Keratinocyte (primary cell): ENCODE measurements at regions not wholly inside any gene's neighbourhood (a gene's known extent, or its start where the extent isn't known, plus 50 kb on each side); places are given as distances from the start of the nearest gene placed in this dataset.

ENCODE experiments used
- DNase-seq: peaks from one replicate; pipeline ENCODE4 v3.0.0-alpha.2; 2011; ENCODE audit warnings: low read depth, missing footprints, low spot score
- FAIRE-seq: peaks from 2 replicates; lab custom pipeline; 2011; peaks lifted over from hg19 to GRCh38; lab: Jason Lieb, UNC
- H2AFZ ChIP-seq: 2 replicates; pipeline ENCODE4 v1.6.0; 2012; ENCODE audit warnings: low read length, control low read depth, inconsistent platforms; ENCODE audit not compliant: control insufficient read depth
- H3K27ac ChIP-seq: 2 replicates; pipeline ENCODE4 v1.5.1; 2011; ENCODE audit warnings: low read length; ENCODE audit not compliant: control insufficient read depth, insufficient read depth
- H3K27me3 ChIP-seq: 3 replicates; pipeline ENCODE4 v1.6.0; 2011; ENCODE audit warnings: low read length; ENCODE audit not compliant: control insufficient read depth, insufficient read depth; ENCODE audit errors: extremely low read depth
- H3K36me3 ChIP-seq, 2 experiments: 2 replicates in 1 of 2; 3 replicates in 1 of 2; pipeline ENCODE4 v1.5.1; 2011; ENCODE audit warnings: low read length in 2 of 2, mild to moderate bottlenecking in 1 of 2; ENCODE audit not compliant: control insufficient read depth in 2 of 2, insufficient read depth in 2 of 2; ENCODE audit errors: extremely low read depth in 1 of 2
- H3K4me1 ChIP-seq: 3 replicates; pipeline ENCODE4 v1.5.1; 2011; ENCODE audit warnings: low read length; ENCODE audit not compliant: control insufficient read depth, insufficient read depth; ENCODE audit errors: extremely low read depth
- H3K4me2 ChIP-seq: 3 replicates; pipeline ENCODE4 v1.6.0; 2011; ENCODE audit warnings: low read depth, low read length; ENCODE audit not compliant: control insufficient read depth, insufficient read depth; ENCODE audit errors: extremely low read depth
- H3K4me3 ChIP-seq, 3 experiments: fragments of 200-600 bp in 1 of 3; sonication (generic) in 1 of 3; 2 replicates in 2 of 3; 3 replicates in 1 of 3; pipeline ENCODE4 v1.5.1; 2011 to 2016; ENCODE audit warnings: low read length in 3 of 3, mild to moderate bottlenecking in 3 of 3, control low read depth in 2 of 3, inconsistent platforms in 1 of 3, low read depth in 1 of 3, mixed read lengths in 1 of 3, mixed run types in 1 of 3, moderate library complexity in 1 of 3; ENCODE audit not compliant: control insufficient read depth in 2 of 3, insufficient read depth in 2 of 3; ENCODE audit errors: extremely low read depth in 1 of 3
- H3K79me2 ChIP-seq: 2 replicates; pipeline ENCODE4 v1.6.0; 2012; ENCODE audit warnings: low read length; ENCODE audit not compliant: control insufficient read depth, insufficient read depth
- H3K9ac ChIP-seq: 3 replicates; pipeline ENCODE4 v1.6.0; 2011; ENCODE audit warnings: low read length; ENCODE audit not compliant: control insufficient read depth, insufficient read depth; ENCODE audit errors: extremely low read depth
- H3K9me1 ChIP-seq: 3 replicates; pipeline ENCODE4 v1.6.0; 2011; ENCODE audit warnings: low read length; ENCODE audit not compliant: control insufficient read depth, insufficient read depth; ENCODE audit errors: extremely low read depth
- H3K9me3 ChIP-seq: 2 replicates; pipeline ENCODE4 v1.5.1; 2012; ENCODE audit warnings: low read depth, low read length; ENCODE audit not compliant: control insufficient read depth
- H4K20me1 ChIP-seq: 3 replicates; pipeline ENCODE4 v1.6.0; 2011; ENCODE audit warnings: low read length; ENCODE audit not compliant: control insufficient read depth, insufficient read depth; ENCODE audit errors: extremely low read depth
- CTCF ChIP-seq, 3 experiments: IDR thresholded peaks in 1 of 3; conservative IDR thresholded peaks in 1 of 3; optimal IDR thresholded peaks in 1 of 3; 2 replicates in 2 of 3; 3 replicates in 1 of 3; pipeline versions ENCODE3 to v1.5.1; 2011; ENCODE audit warnings: low read length in 3 of 3, mild to moderate bottlenecking in 3 of 3, moderate library complexity in 2 of 3, control low read depth in 1 of 3, inconsistent platforms in 1 of 3; ENCODE audit not compliant: insufficient read depth in 2 of 3; ENCODE audit errors: extremely low read depth in 1 of 3
- EZH2 ChIP-seq: IDR thresholded peaks from one replicate; pipeline ENCODE4 v1.6.1; 2012; ENCODE audit warnings: inconsistent platforms, mild to moderate bottlenecking, low read length, moderate library complexity
- dilution Hi-C: fragments of 300-500 bp; cut with MboI; formaldehyde crosslinking; loops from one replicate; pipeline ENCODE4 v1.7.0; 2020; ENCODE audit warnings: low sequenced_read_pairs; ENCODE audit not compliant: extremely low pct_ligation_motif_present

- dilution Hi-C loops = no loop called here
- Histone ChIP-seq H3K27me3 (peaks cover 4% of the 10 kb centered on the region), H3K9me3 (no peaks in the 10 kb centered on the region), H3K9me1 (no peaks in the 10 kb centered on the region), H3K36me3 (no peaks in the 10 kb centered on the region), H3K4me1 (no peaks in the 10 kb centered on the region), H4K20me1 (no peaks in the 10 kb centered on the region), H3K79me2 (no peaks in the 10 kb centered on the region), H3K9ac (no peak overlapping the region), H3K4me2 (no peak overlapping the region), H3K27ac (no peak overlapping the region), H3K4me3 (no peak overlapping the region), H2AFZ (no peak overlapping the region)
- no peak for FAIRE-seq
- TF ChIP-seq CTCF (optimal IDR thresholded peaks at IDR 0.05 in 1 of 3, IDR thresholded peaks at IDR 0.05 in 1 of 3, conservative IDR thresholded peaks at IDR 0.05 in 1 of 3; ENCODE audit: extremely low read depth in 1 of 3, insufficient read depth in 2 of 3, low read length in 3 of 3) (no peak), EZH2 (no peak)
- no peak for DNase-seq
These were observed 56.2 kb downstream of the KLHDC7A start for GRCh38 chr1:18536915-18537314.

- FAIRE-seq (no peak), DNase-seq (no peak)
- Histone ChIP-seq H3K4me2 (no peak overlapping the region), H3K9ac (no peak overlapping the region), H3K9me1 (no peaks in the 10 kb centered on the region), H3K79me2 (no peaks in the 10 kb centered on the region), H3K27ac (no peak overlapping the region), H2AFZ (no peak overlapping the region), H3K4me3 (no peak overlapping the region), H3K36me3 (no peaks in the 10 kb centered on the region), H4K20me1 (no peaks in the 10 kb centered on the region), H3K27me3 (peaks cover 8% of the 10 kb centered on the region), H3K9me3 (no peaks in the 10 kb centered on the region), H3K4me1 (no peaks in the 10 kb centered on the region)
- dilution Hi-C loops = no loop called here
- no peak for TF ChIP-seq EZH2
- TF ChIP-seq CTCF (optimal IDR thresholded peaks at IDR 0.05 in 1 of 3, IDR thresholded peaks at IDR 0.05 in 1 of 3, conservative IDR thresholded peaks at IDR 0.05 in 1 of 3; ENCODE audit: extremely low read depth in 1 of 3, insufficient read depth in 2 of 3, low read length in 3 of 3) = no peak
These were observed 56.9 kb downstream of the KLHDC7A start for GRCh38 chr1:18537386-18538306.
